ENCODE measurements at regions not wholly inside any gene's neighbourhood (a gene's known extent, or its start where the extent isn't known, plus 50 kb on each side); places are given as distances from the start of the nearest gene placed in this dataset.
"Not testable (repeated sequence)": the region's sequence is repeated elsewhere in the genome, so short reads cannot be mapped to it uniquely, and the experiment has no call there.

DNA sequence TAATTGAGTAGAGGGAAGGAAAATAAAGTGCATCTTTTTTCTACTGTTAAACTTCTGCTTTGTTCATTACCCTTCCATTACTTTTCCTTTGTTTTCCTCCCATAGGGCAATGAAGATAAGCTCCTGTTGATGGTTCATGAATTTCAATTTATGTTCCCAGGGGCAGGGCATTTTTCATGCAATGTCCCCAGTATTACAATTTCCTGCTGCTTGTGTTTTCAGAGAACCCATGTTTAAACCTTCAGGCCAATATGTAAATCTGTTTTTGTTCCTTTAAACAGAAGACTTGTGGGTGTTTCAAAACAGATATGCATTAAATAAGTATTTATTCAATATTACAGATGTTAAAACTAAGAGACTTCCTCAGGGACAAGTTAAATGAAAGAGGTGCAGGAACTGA lies 834.5 kb downstream of the ZPLD1 start:
- H3K4me1 Mint-ChIP-seq (ENCODE audit: unreplicated experiment), result no peaks in the 10 kb centered on the region
- H3K4me3 Mint-ChIP-seq (ENCODE audit: unreplicated experiment), result no peak overlapping the region
- H3K27me3 Mint-ChIP-seq (ENCODE audit: unreplicated experiment), result no peaks in the 10 kb centered on the region
- no peak for DNase-seq (ENCODE audit: extremely low spot score, unreplicated experiment)
- no peaks in the 10 kb centered on the region for H3K36me3 Mint-ChIP-seq (ENCODE audit: unreplicated experiment)
- H3K27ac Mint-ChIP-seq (ENCODE audit: unreplicated experiment), result no peak overlapping the region
- TF ChIP-seq, protein P1, sequence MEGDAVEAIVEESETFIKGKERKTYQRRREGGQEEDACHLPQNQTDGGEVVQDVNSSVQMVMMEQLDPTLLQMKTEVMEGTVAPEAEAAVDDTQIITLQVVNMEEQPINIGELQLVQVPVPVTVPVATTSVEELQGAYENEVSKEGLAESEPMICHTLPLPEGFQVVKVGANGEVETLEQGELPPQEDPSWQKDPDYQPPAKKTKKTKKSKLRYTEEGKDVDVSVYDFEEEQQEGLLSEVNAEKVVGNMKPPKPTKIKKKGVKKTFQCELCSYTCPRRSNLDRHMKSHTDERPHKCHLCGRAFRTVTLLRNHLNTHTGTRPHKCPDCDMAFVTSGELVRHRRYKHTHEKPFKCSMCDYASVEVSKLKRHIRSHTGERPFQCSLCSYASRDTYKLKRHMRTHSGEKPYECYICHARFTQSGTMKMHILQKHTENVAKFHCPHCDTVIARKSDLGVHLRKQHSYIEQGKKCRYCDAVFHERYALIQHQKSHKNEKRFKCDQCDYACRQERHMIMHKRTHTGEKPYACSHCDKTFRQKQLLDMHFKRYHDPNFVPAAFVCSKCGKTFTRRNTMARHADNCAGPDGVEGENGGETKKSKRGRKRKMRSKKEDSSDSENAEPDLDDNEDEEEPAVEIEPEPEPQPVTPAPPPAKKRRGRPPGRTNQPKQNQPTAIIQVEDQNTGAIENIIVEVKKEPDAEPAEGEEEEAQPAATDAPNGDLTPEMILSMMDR (IDR thresholded peaks at IDR 0.05), result no peak
- peaks cover 18% of the 10 kb centered on the region for H3K9me3 Mint-ChIP-seq (ENCODE audit: unreplicated experiment)

DNA sequence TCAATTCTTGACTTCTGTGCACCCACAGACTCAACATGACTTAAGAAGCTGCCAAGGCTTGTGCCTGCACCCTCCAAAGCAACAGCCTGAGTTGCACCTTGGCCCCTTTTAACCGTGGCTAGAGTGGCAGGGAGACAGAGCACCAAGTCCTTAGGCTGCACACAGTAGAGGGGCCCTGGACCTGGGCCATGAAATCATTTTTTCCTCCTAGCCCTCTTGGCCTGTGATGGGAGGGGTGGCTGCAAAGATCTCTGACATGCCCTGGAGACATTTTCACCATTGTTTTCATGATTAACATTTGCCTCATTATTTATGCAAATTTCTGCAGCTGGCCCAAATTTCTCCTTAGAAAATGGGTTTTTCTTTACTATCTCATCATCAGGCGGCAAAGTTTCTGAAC lies 836.8 kb downstream of the ZPLD1 start:
- Mint-ChIP-seq H3K9me3 (ENCODE audit: unreplicated experiment) (peaks cover 18% of the 10 kb centered on the region), H3K27ac (ENCODE audit: unreplicated experiment) (no peak overlapping the region), H3K4me1 (ENCODE audit: unreplicated experiment) (no peaks in the 10 kb centered on the region), H3K36me3 (ENCODE audit: unreplicated experiment) (no peaks in the 10 kb centered on the region), H3K4me3 (ENCODE audit: unreplicated experiment) (no peak overlapping the region), H3K27me3 (ENCODE audit: unreplicated experiment) (no peaks in the 10 kb centered on the region)
- DNase-seq (ENCODE audit: extremely low spot score, unreplicated experiment), result no peak
- TF ChIP-seq, protein P1 (IDR thresholded peaks at IDR 0.05), result no peak

DNA sequence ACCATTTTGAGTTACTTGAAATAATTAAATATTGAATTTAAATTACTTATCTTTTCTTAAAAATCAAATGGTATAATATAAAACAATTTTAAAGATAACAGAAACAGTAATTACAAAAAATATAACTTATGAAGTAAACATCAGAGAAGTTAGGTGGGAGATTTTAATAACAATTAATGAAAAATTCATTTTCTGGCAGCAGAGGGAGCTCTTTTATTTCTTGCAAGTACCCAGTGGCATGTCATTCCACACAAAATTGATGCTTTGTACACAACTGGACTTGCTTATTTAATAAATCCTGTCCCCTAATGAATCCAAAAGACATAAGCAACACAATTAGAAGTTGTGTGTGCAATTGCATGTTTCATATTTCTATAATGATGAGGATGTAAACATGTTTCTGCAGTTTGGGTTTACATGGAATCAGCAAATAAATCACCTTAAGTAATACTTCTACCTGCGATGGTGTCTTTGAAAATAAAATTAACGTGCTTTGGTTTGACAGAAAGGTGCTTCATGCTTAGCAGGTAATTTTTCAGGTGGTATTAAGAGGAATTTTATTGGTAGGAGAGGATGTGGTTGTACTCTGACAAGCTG lies 861.3 kb downstream of the ZPLD1 start:
- Mint-ChIP-seq H3K27me3 (ENCODE audit: unreplicated experiment) (peaks cover 17% of the 10 kb centered on the region), H3K9me3 (ENCODE audit: unreplicated experiment) (peaks cover 7% of the 10 kb centered on the region), H3K4me3 (ENCODE audit: unreplicated experiment) (no peak overlapping the region), H3K27ac (ENCODE audit: unreplicated experiment) (no peak overlapping the region), H3K4me1 (ENCODE audit: unreplicated experiment) (no peaks in the 10 kb centered on the region), H3K36me3 (ENCODE audit: unreplicated experiment) (no peaks in the 10 kb centered on the region)
- TF ChIP-seq, protein P1 (IDR thresholded peaks at IDR 0.05), result peak; percentile 63
- DNase-seq (ENCODE audit: extremely low spot score, unreplicated experiment), result no peak

DNA sequence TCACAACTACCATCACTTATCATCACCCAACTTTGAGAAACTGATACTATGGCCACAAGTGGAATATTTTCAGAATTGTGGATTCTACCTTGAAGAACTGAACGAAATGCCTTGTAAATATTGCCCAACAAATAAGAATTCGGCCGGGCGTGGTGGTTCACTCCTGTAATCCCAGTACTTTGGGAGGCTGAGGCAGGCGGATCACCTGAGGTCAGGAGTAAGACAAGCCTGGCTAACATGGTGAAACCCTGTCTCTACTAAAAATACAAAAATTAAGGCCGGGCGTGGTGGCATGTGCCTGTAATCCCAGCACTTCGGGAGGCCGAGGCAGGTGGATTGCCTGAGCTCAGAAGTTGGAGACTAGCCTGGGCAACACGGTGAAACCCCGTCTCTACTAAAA lies 862.7 kb downstream of the ZPLD1 start:
- H3K27ac Mint-ChIP-seq (ENCODE audit: unreplicated experiment); H3K36me3 Mint-ChIP-seq (ENCODE audit: unreplicated experiment); DNase-seq (ENCODE audit: extremely low spot score, unreplicated experiment); H3K9me3 Mint-ChIP-seq (ENCODE audit: unreplicated experiment); H3K4me1 Mint-ChIP-seq (ENCODE audit: unreplicated experiment); H3K4me3 Mint-ChIP-seq (ENCODE audit: unreplicated experiment): not testable (repeated sequence)
- peaks cover 11% of the 10 kb centered on the region for H3K27me3 Mint-ChIP-seq (ENCODE audit: unreplicated experiment)

DNA sequence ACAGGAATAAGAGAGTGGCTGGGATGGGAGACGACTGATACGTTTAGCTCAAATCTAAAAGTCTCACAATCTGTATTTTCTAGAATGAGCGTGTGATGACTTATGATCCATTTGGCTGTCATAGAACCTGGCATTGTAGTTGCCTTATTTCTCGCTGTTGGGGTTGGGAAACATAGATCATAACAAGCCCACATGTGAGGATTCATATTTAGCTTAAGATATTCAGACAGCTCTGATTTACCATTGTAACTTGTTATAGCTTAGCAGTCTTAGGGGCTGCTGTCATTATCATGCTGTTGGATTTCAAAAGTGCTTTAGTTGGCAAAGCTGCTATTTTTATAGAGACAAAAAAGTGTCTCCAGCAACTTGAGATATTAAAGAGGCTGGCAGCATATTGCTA lies 871.3 kb downstream of the ZPLD1 start:
- H3K27ac Mint-ChIP-seq (ENCODE audit: unreplicated experiment), result no peak overlapping the region
- TF ChIP-seq, protein P1 (IDR thresholded peaks at IDR 0.05), result no peak
- peaks cover 5% of the 10 kb centered on the region for H3K27me3 Mint-ChIP-seq (ENCODE audit: unreplicated experiment)
- no peaks in the 10 kb centered on the region for H3K4me1 Mint-ChIP-seq (ENCODE audit: unreplicated experiment)
- DNase-seq (ENCODE audit: extremely low spot score, unreplicated experiment), result no peak
- no peaks in the 10 kb centered on the region for H3K9me3 Mint-ChIP-seq (ENCODE audit: unreplicated experiment)
- H3K4me3 Mint-ChIP-seq (ENCODE audit: unreplicated experiment), result no peak overlapping the region
- no peaks in the 10 kb centered on the region for H3K36me3 Mint-ChIP-seq (ENCODE audit: unreplicated experiment)

DNA sequence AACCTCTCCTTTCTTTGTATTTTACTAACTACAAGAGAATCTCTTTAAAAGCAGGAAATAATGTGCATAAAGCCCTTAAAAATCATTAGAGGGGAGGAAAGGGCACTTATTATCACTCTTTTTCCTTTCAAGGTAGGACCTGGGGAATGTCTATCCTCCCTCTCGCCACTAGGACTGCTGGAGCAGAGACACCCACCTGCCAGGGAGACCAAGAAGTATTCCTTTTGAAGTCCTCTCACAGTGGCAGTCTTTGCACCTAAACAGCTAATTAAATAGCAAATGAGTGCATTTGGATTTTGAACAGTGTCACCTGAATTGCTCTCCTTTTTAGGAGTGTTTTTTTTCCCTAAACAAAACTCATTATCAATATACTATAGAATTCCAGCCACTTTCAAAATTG lies 874.1 kb downstream of the ZPLD1 start:
- DNase-seq (ENCODE audit: extremely low spot score, unreplicated experiment), result no peak
- H3K36me3 Mint-ChIP-seq (ENCODE audit: unreplicated experiment), result no peaks in the 10 kb centered on the region
- H3K4me3 Mint-ChIP-seq (ENCODE audit: unreplicated experiment), result no peak overlapping the region
- H3K9me3 Mint-ChIP-seq (ENCODE audit: unreplicated experiment), result no peaks in the 10 kb centered on the region
- peaks cover 10% of the 10 kb centered on the region for H3K27me3 Mint-ChIP-seq (ENCODE audit: unreplicated experiment)
- TF ChIP-seq, protein P1 (IDR thresholded peaks at IDR 0.05), result peak; percentile 12
- no peak overlapping the region for H3K27ac Mint-ChIP-seq (ENCODE audit: unreplicated experiment)
- no peaks in the 10 kb centered on the region for H3K4me1 Mint-ChIP-seq (ENCODE audit: unreplicated experiment)
